ENCODE measurements at regions not wholly inside any gene's neighbourhood (a gene's known extent, or its start where the extent isn't known, plus 50 kb on each side); places are given as distances from the start of the nearest gene placed in this dataset.
"Not testable (repeated sequence)": the region's sequence is repeated elsewhere in the genome, so short reads cannot be mapped to it uniquely, and the experiment has no call there.

DNA sequence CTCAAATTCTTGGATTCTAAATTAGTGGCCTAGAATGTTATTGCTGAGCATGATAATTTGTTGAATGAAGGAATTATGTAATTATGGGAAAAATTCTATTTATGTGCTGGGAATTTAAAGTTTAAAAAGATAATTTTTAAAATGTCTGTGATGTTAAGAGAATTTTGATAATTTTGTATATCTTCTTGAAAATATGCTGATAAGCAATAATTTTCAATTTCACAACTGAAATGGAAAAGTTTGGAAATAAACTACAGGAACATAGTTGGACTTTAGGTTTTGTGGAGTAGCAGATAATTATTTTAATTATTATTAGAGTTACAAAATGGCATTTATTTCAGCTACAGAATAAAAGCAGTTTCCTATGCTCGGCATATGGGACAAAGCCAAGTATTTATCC is 268.5 kb upstream of the TPK1 start:
- DNase-seq (ENCODE audit: low spot score), result no peak

DNA sequence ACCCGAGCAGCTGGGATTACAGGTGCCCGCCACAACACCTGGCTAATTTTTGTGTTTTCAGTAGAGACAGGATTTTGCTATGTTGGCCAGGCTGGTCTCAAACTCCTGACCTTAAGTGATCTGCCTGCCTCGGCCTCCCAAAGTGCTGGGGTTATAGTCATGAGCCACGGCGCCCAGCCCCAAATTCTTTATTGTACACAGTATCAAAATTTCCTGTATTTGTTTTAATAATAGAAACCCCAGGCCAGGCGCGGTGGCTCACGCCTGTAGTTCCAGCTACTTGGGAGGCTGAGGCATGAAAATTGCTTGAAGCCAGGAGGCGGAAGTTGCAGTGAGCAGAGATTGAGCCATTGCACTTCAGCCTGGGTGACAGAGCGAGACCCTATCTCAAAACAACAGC is 266.3 kb upstream of the TPK1 start:
- not testable (repeated sequence) for DNase-seq (ENCODE audit: low spot score)

DNA sequence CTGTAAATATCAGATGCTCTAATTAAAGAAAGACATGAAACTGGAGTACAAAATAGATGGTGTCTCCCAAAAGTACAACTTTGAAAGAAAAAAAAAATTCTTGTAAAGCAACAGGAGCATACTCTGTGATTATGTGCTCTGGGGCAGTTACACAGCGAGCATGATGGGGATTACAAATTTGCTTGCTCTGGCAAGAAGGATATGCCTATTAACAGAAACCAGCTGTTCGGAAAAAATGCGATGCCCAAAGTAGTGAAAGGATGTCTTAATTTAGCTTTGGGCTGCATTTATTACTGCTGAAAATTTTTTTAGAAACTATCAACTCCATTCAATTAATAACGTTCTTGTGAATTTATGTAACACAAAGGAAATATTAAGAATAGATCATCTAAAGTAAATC is 256.9 kb upstream of the TPK1 start:
- no peak for DNase-seq (ENCODE audit: low spot score)

DNA sequence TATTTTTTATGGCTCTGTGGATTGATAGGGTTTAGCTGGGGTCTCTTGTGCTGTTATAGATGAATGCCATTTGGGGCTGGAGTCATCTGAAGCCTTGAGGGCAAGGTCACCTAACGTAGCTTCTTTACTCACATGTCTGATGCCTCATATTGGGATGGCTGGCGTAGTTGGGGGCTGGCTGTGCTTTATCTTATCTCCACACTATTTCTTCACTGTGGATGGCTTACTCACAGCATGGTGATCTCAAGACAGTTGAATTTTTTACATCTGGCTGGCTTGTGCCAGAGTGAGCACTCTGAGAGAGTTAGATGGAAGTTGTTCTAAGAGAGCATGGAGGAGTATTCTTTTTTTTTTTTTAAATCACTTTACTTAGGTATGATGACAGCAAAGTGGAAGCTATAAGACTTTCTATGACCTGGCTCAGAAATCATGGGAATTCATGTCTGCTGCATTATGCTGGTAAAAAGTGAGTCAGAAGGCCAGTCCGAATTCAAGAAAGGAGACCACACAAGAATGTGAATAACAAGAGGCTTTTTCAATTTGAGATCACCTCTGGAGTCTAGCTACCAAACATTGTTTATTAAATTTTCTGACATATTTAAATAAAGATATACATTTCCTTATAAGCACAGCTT is 252.4 kb upstream of the TPK1 start:
- DNase-seq (ENCODE audit: low spot score), result no peak

DNA sequence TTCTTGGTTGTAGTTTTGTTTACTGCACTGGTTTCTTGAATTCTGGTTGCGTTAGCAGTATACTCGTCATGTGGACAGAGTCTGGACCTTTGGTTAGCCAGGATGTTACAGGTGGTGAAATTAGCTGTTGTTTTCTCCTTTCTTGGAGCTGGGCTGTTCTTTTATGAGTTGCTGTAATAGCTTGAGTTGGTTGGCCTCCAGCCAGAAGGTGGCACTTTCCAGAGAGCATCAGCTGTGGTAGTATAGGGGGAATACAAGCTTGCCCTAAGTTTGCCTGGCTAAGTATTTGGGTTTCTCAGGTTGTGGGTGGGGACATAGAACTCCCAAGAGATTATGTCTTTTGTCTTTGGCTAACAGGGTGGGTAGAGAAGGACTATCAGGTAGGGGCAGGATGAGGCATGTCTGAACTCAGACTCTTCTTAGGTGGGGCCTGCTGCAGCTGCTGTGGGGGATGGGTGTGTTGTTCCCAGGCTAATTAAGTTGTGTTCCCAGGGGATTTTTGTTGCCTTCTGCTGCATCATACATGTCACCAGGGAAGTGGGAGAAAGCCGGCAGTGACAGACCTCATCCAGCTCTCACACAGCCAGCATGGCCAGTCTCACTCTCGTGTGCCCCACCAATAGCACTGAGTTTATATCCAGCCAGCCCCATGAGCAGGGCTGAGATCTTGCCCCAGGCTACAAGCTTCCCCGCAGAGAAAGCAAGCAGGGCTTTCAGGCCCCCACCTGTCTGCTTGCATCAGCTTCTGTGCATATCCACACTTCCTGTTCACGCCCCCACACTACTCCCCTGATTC is 246.7 kb upstream of the TPK1 start:
- DNase-seq (ENCODE audit: low spot score), result no peak

DNA sequence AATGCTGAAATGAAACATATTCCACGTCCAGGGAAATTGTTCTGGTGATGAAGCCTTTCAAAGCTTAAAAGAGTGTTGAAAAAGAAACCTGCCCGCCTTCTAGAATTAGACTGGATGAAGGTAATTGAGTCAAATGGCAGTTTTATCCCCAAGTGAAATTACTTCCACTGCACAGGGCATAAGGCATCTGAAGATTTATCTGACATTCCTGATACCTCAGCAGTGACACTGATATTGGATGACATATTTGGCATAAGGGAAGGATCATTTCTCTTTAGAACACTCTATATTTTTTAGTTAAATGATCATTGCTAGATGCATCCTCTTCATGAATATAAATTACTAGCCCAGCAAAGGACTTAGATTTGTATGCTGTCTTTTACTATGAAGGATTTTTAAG is 229.6 kb upstream of the TPK1 start:
- no peak for DNase-seq (ENCODE audit: low spot score)

DNA sequence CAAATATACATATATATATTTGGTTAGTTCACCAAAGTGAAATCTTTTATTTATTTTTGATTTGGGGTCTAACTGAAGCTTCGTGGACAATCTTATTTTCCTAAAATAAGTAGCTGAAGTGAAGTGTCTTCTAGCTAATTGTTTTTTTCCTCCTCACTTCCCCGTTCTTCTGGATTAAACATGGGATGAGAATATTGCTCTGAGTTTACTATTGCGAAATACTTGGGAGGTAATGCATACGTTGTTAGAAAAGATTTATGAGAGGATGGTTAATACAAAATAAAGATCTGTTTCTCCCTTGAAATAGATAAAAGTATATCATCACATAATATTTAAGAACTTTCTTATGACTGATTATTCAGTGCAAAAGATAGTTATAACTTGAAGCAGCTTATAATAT is 228.3 kb upstream of the TPK1 start:
- no peak for DNase-seq (ENCODE audit: low spot score)

DNA sequence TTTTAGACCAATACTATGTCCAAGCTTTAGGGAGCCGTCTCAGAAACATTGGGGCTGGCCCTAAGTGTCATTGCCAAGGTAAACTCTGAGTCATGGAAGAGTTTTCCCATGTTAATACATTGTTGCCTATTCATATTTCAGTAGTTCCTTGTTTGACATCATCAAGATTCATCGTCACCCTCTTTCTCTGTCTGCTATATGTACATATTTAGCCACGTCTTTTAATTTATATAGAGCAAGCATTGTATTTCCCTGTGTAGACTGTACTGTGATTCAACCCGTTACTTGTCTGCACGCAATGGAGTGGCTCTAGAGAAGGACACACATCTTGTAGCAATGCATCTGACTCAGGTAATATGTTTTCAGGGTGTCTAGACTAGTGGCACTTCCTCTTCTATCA is 217.9 kb upstream of the TPK1 start:
- DNase-seq (ENCODE audit: low spot score), result no peak

DNA sequence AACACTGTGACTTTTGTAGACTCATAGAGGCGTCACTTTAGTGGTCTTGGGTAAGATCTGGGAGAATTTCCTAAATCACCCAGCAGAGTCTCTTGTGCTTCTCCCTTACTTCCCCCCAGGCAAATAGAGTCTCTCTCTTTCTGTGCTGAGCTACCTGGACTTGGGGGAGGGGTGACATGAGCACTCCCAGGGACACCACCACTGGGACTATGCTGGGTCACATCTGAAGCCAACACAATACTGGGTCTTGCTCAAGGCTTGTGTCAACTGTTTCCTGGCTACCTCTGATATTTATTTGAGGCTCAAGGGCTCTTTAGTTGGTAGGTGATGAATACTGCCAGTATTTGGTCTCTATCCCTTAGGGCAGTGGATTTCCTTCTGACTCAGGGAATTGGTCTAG is 214.6 kb upstream of the TPK1 start:
- no peak for DNase-seq (ENCODE audit: low spot score)

DNA sequence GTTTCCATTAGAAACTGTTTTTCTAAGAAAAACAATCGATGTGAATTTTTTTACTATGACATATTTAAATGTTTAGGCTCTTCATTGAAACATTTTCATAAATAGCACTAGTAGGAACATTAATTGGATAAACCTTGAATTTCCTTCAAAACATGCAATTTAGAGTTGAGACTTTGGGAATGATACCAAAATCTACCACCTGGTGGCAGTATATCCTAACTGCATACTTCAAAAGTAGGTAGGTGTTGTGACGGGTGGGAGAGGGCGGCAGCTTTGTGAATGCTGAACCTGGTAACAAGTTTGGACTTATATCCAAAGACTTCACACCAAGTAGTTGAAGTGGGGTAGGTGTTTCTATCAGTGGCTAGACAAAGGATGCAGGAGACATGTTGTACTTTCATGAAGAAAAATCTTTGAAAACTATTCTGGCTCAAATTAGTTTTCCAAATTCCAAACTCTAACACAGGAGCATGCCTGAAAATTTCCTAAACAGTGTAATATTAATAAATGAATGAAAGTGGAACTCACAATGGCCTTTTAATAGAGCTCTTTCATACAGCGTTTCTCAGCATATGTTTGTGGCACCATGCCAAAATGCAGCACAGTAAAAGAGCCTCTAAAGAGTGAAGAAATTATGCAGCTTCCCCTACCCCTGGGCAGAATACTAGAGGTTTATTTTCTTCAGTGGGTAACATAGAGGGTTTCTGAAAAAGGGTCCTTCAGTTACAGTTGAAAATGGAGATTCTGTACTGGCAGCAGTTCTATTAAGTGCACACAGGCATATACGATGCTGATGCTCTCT is 201.0 kb upstream of the TPK1 start:
- DNase-seq (ENCODE audit: low spot score), result peak; percentile 61

DNA sequence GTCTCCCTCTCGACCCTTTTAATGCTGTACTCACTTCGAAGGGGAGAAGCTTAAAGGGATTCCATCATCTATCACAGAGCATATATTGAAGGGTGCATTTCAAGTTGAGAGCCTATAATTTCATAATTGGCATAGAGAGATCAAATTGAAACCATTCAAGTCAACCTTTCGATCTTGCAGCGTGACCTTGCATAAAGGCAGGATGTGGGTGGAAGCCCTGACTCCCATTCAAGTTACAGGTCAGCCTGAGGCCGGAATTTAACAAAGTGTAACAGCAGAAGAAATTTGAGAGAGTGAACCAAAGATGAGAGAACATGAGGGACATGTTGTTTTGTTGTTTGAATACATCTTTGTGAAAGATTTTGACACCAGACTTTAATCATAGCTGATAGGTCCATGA is 195.3 kb upstream of the TPK1 start:
- DNase-seq (ENCODE audit: low spot score), result no peak

DNA sequence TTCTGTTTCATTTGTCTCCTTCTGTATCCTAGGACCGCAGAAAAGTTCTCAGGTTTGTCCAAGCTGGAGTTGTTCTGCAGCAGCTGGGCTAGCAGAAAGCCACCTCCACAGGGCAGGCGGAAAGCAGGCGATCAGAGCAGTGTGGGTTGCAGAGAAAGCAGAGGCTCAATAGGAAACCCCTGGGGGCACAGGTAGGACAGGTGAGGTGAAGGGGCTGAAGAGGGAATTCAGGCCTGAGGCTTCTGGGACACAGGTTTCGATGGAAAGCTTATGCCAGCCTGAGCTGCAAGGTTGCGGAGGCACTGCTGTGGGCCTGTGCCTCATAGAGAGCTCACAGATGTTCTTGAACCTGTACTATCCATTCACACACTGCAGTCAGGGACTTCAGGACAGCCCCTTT is 194.9 kb upstream of the TPK1 start:
- no peak for DNase-seq (ENCODE audit: low spot score)

DNA sequence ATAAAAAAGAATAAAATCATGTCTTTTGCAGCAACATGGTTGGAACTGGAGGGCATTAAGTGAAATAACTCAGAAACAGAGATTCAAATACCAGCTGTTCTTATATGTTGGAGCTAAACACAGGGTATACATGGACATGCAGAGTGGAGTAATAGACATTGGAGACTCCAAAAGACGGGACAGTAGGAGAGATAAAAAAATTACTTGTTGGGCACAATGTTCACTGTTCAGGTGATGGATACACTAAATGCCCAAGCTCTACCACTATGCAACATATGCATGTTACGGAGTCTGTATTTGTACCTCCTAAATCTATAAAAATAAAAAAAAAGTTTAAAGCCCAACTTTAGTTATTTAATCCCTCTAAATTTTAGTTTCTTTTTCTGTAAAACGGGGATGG is 184.6 kb upstream of the TPK1 start:
- DNase-seq (ENCODE audit: low spot score), result no peak

DNA sequence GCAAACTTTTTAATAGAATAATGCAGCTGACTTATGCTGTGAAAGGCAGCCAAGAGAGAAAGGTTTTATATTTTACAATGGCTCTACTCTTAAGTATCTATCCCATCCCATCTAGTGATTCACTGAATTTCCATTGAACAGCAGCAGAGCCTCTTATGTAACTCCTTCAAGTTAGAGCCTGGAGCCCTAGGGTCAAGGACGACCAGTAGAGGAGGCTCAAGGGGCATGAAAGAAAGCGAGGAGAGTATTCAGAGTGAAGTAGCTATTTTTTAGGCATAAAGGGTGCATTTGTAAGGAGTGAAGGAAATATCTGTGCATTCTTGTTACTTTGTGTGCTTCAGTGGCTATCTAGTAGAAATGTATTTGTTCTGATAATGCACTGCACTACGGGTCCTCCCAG is 180.2 kb upstream of the TPK1 start:
- no peak for DNase-seq (ENCODE audit: low spot score)

DNA sequence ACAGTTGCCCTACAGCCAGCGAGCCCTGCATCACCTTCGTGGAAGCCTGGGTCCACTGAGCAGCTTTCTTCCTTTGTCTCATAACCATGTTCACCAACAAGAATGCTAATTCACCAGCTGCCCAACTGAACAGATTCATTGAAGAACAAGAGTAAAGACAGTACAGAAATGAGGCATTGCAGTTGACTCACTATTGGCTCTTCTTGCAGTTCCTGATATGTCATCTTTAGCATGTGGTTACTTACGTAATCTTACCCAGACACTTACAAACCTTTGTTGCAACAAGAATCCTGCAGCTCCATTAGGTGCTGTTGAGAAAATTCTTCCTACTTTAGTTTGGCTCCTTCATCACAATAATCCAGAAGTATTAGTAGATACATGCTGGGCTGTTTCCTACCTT is 174.0 kb upstream of the TPK1 start:
- DNase-seq (ENCODE audit: low spot score), result no peak

DNA sequence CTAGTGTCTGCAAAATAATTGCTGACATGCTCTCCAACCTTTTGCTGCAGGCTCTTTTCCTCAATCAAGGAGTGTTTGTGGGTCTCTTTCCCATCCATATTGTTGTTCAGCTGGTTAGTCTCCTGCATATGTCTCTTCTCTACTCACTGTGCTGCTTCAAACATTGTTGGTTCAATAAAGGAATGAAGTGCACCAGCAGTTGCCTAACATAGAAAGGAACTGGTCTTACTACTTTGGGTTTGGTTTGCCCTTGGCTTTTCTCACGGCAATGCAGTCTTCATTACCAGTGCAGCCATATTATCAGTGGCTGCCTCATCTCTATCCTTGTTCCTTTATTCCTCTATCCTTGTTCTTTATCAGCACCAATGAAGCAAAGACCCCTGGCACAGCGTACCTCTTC is 169.7 kb upstream of the TPK1 start:
- no peak for DNase-seq (ENCODE audit: low spot score)

DNA sequence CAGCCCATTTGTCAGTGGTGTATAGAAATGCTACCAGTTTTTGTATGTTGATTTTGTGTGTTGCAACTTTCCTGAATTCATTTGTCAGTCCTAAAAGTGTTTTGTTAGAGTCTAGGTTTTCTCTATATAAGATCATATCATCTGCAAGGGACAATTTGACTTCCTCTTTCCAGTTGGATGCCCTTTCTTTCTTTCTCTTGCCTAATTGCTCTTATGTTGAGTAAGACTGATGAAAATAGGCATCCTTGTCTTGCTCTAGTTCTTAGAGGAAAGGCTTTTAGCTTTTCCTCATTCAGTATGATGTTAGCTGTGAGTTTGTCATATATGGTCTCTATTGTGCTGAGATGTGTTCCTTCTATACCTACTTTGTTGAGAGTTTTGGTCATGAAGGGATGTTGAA is 161.7 kb upstream of the TPK1 start:
- DNase-seq (ENCODE audit: low spot score), result no peak

DNA sequence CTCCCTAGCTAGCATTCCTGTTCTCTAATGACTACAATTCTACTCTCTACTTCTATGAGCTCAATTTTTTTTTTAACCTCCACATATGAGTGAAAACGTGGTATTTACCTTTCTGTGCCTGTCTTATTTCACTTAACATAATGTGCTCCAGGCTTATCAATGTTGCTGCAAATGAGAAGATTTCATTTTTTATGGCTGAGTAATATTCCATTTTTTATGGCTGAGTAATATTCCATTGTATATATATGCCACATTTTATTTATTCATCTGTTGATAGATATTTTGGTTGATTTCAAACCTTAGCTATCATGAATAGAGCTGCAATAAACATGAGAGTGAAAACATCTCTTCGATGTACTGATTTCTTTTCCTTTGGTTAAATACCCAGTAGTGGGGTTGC is 159.6 kb upstream of the TPK1 start:
- no peak for DNase-seq (ENCODE audit: low spot score)

DNA sequence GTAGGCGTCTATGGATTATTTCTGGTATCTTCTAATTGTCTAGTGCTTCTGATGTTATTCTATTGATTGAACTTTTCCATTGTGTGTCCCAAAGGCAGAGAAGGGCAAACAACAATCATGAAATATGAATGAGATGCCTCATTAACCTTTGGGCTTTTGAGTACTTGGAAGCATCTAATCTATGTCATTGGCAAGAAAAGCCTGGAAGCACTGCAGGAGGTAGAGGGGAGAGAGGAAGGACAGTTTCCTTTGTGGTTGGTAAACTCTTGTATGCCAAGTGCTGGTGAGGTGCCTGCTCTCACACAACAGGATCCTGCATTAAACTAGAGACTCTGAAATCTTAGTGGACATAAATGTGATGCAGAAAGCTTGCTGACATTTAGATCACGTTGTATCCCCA is 155.2 kb upstream of the TPK1 start:
- no peak for DNase-seq (ENCODE audit: low spot score)

DNA sequence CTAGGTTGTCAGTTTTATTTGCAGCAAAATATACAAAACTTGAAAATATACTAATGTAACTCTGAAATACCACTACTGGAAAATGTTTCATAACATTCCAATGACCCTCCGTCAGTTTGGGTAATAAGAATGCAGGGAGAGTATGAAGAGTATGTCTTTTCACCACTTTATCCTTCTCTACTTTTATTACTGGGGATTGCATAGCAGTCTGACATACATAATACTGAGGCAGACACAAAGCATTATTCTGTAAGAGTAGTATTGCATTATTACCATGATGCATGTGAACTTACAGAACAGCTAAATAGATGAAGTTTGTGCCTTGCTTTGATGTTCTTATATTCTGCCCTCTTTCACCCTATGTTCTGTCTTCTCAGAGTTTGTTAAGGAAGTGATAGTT is 151.8 kb upstream of the TPK1 start:
- DNase-seq (ENCODE audit: low spot score), result no peak

DNA sequence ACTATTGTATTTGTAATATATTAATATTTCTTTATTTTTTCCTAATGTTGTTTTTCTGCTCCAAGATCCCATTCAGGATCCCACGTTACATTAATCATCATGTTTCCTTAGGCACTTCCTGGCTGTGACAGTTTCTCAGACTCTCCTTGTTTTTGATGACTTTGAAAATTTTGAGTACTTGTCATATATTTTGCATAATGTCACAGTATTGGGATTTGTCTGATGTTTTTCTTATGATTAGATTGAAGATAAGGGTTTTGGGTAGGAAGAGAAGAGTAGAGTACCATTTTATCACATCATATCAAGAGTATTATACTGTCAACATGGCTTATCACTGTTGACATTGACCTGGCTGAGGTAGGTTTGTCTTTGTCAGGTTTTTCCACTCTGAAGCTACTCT is 146.3 kb upstream of the TPK1 start:
- DNase-seq (ENCODE audit: low spot score), result no peak

DNA sequence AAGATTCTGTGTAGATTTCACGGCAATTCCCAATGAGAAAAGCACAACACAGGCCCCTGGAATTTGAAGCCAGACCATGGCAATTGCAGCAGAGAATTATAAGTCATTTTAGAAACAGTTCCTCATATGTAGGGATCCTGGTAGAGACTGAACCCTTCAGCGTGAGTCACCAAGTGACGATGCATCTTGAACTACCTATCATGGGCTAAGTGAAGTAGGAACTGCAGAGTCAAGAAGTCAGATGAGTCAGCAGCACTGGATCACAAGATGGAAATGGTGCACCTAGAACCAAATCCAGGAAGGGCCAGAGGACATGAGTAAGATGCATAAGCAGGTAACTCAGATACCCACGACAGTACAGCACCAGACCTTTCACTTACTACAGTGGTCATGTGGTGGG is 140.0 kb upstream of the TPK1 start:
- DNase-seq (ENCODE audit: low spot score), result no peak

DNA sequence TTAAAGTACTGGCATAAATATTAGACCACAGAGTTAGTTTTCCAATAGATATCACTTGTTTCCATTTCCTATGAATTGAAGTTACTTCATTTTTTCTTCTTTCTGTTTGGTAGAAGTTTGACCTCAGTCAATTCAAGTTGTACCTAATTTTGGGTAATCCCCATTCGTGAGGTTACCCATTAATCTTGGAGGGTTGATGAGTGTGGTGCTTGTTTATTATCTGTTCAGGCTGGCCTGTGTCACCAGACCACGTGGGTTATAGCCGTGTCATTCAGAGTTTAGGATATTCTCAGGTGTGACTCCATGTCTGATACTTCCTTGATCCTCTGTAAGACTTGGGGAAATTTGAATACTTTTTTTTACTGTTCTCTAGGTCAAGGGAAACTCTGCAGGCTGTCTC is 133.9 kb upstream of the TPK1 start:
- DNase-seq (ENCODE audit: low spot score), result no peak
